CD4-positive, alpha-beta T cell (primary cell): ENCODE measurements at regions not wholly inside any gene's neighbourhood (a gene's known extent, or its start where the extent isn't known, plus 50 kb on each side); places are given as distances from the start of the nearest gene placed in this dataset.
A peak's percentile ranks its signal among the peaks of the same experiment; 100 is the strongest.

ENCODE experiments used
- ATAC-seq: fragments of 200-7000 bp; cut with Tn5 transposase; one replicate; pipeline ENCODE4 v1.10.0; 2022; ENCODE audit warnings: mild to moderate bottlenecking; ENCODE audit not compliant: poor library complexity
- CTCF ChIA-PET: fragments of 350-600 bp; sonication (Branson Sonifier 250); formaldehyde crosslinking; loops from one replicate; lab custom pipeline; 2021; ENCODE audit warnings: antibody characterized with exemption, inconsistent platforms; lab: Charles Lee
- POLR2A ChIA-PET: fragments of 350-600 bp; sonication (Branson Sonifier 250); formaldehyde crosslinking; loops from one replicate; lab custom pipeline; 2021; ENCODE audit warnings: antibody characterized with exemption, inconsistent platforms; lab: Charles Lee
- DNase-seq, 14 experiments: peaks; one replicate each; pipeline ENCODE4 v3.0.0-alpha.2; 2013 to 2020; ENCODE audit warnings: mixed read lengths in 2 of 14
- H3K27ac ChIP-seq, 2 donors: one replicate each; pipeline versions ENCODE4 v1.5.1 to v1.7.0; 2013; ENCODE audit warnings: low read length in 2 of 2, low read depth in 1 of 2, mild to moderate bottlenecking in 1 of 2
- H3K27me3 ChIP-seq, 2 experiments: 1 replicate in 1 of 2; 2 replicates in 1 of 2; pipeline versions ENCODE4 v1.6.1 to v1.7.0; 2013; ENCODE audit warnings: low read length in 2 of 2, control low read depth in 1 of 2, mild to moderate bottlenecking in 1 of 2, moderate library complexity in 1 of 2; ENCODE audit not compliant: insufficient read depth in 2 of 2, control insufficient read depth in 1 of 2
- H3K36me3 ChIP-seq: one replicate; pipeline ENCODE4 v1.6.1; 2013; ENCODE audit warnings: low read length, control low read depth; ENCODE audit not compliant: insufficient read depth
- H3K4me1 ChIP-seq: one replicate; pipeline ENCODE4 v1.6.1; 2013; ENCODE audit warnings: low read length, control low read depth; ENCODE audit not compliant: insufficient read depth
- H3K4me3 ChIP-seq: one replicate; pipeline ENCODE4 v1.5.1; 2013; ENCODE audit warnings: mild to moderate bottlenecking, low read length, moderate library complexity
- H3K9me3 ChIP-seq, 2 experiments: 1 replicate in 1 of 2; 2 replicates in 1 of 2; pipeline versions ENCODE4 v1.6.1 to v1.7.0; 2013; ENCODE audit warnings: low read length in 2 of 2, mild to moderate bottlenecking in 2 of 2, control low read depth in 1 of 2, moderate library complexity in 1 of 2; ENCODE audit not compliant: control insufficient read depth in 1 of 2, insufficient read depth in 1 of 2
- H3K27ac Mint-ChIP-seq: one replicate; pipeline ENCODE4 v1.8.0; 2020; ENCODE audit warnings: mixed read lengths
- H3K27me3 Mint-ChIP-seq: one replicate; pipeline ENCODE4 v1.8.0; 2021; ENCODE audit warnings: mixed read lengths
- H3K36me3 Mint-ChIP-seq: one replicate; pipeline ENCODE4 v1.8.0; 2021; ENCODE audit warnings: low read depth, mixed read lengths
- H3K4me1 Mint-ChIP-seq: one replicate; pipeline ENCODE4 v1.8.0; 2021; ENCODE audit warnings: low read depth, mixed read lengths
- H3K4me3 Mint-ChIP-seq: one replicate; pipeline ENCODE4 v1.8.0; 2020; ENCODE audit warnings: mild to moderate bottlenecking, mixed read lengths
- H3K9me3 Mint-ChIP-seq: one replicate; pipeline ENCODE4 v1.8.0; 2020; ENCODE audit warnings: mixed read lengths
- CTCF ChIP-seq: fragments of 200-600 bp; IDR thresholded peaks from one replicate; pipeline ENCODE4 v1.8.0; 2022; ENCODE audit warnings: antibody characterized with exemption, mild to moderate bottlenecking
- intact Hi-C, 2 experiments: fragments of 100-400 bp; cut with DNase I in 1 of 2; cut with micrococcal nuclease in 1 of 2; formaldehyde crosslinking; loops; one replicate each; pipeline versions ENCODE4 v1.15.1 to v1.9.0; 2023 to 2025; cut with DNase I, micrococcal nuclease

GRCh38 chr1:25001125-25001915 lies 71.2 kb upstream of the RUNX3 start:
- ChIA-PET CTCF (interaction anchor here (1.4 kb wide), 1 partner anchor 69 kb away, joined by 3 read pairs; no protein-coding TSS in a partner anchor), POLR2A (no interaction called here)
- peaks cover 0 to 10% of the 10 kb centered on the region in 2 experiments for H3K9me3 ChIP-seq
- no peak for TF ChIP-seq CTCF
- Mint-ChIP-seq H3K4me1 (peaks cover 56% of the 10 kb centered on the region), H3K36me3 (no peaks in the 10 kb centered on the region), H3K27me3 (no peaks in the 10 kb centered on the region), H3K9me3 (peaks cover 4% of the 10 kb centered on the region), H3K27ac (peak overlapping the region; percentile 14), H3K4me3 (no peak overlapping the region)
- ATAC-seq = peak; percentile 43
- H3K36me3 ChIP-seq = no peaks in the 10 kb centered on the region
- peak in 3 of 14 experiments; percentile 44 to 71 (median 61) for DNase-seq
- H3K4me1 ChIP-seq = peaks cover 36% of the 10 kb centered on the region
- no peak overlapping the region for H3K4me3 ChIP-seq
- intact Hi-C loops = no loop called here
- H3K27ac ChIP-seq = no peak overlapping the region
- H3K27me3 ChIP-seq = no peaks in the 10 kb centered on the region

- CTCF ChIA-PET = interaction anchor here (1.4 kb wide), 1 partner anchor 67 kb away, joined by 3 read pairs; no protein-coding TSS in a partner anchor
- DNase-seq = no peak
- Histone ChIP-seq H3K4me1 (peaks cover 48% of the 10 kb centered on the region), H3K36me3 (no peaks in the 10 kb centered on the region), H3K27ac (no peak overlapping the region), H3K27me3 (no peaks in the 10 kb centered on the region), H3K9me3 (peaks cover 0 to 10% of the 10 kb centered on the region in 2 experiments), H3K4me3 (no peak overlapping the region)
- POLR2A ChIA-PET = no interaction called here
- no peak overlapping the region for H3K4me3 Mint-ChIP-seq
- no peaks in the 10 kb centered on the region for H3K36me3 Mint-ChIP-seq
- no peak for ATAC-seq
- no peak for TF ChIP-seq CTCF
- H3K27me3 Mint-ChIP-seq = no peaks in the 10 kb centered on the region
- no peak overlapping the region for H3K27ac Mint-ChIP-seq
- H3K4me1 Mint-ChIP-seq = peaks cover 61% of the 10 kb centered on the region
- intact Hi-C loops = no loop called here
- peaks cover 4% of the 10 kb centered on the region for H3K9me3 Mint-ChIP-seq
Measured at GRCh38 chr1:24999906-25000305, 69.8 kb upstream of the RUNX3 start.

GRCh38 chr1:24999426-24999825 lies 69.3 kb upstream of the RUNX3 start:
- DNase-seq = no peak
- Mint-ChIP-seq H3K4me3 (no peak overlapping the region), H3K36me3 (no peaks in the 10 kb centered on the region), H3K9me3 (peaks cover 4% of the 10 kb centered on the region), H3K4me1 (peaks cover 60% of the 10 kb centered on the region), H3K27me3 (no peaks in the 10 kb centered on the region), H3K27ac (no peak overlapping the region)
- Histone ChIP-seq H3K27me3 (no peaks in the 10 kb centered on the region), H3K4me1 (peaks cover 53% of the 10 kb centered on the region), H3K36me3 (no peaks in the 10 kb centered on the region), H3K4me3 (no peak overlapping the region), H3K27ac (no peak overlapping the region), H3K9me3 (peaks cover 0 to 10% of the 10 kb centered on the region in 2 experiments)
- POLR2A ChIA-PET = interaction anchor here (2.9 kb wide), 1 partner anchor 23 kb away, joined by 19 read pairs; no protein-coding TSS in a partner anchor
- ATAC-seq = no peak
- CTCF ChIA-PET = interaction anchor here (0.6 kb wide), 1 partner anchor 30 kb away, joined by 3 read pairs; no protein-coding TSS in a partner anchor
- TF ChIP-seq CTCF = no peak
- intact Hi-C loops = no loop called here
